Skeletal muscle cell (primary cell): ENCODE measurements at regions not wholly inside any gene's neighbourhood (a gene's known extent, or its start where the extent isn't known, plus 50 kb on each side); places are given as distances from the start of the nearest gene placed in this dataset.
"Not testable (repeated sequence)": the region's sequence is repeated elsewhere in the genome, so short reads cannot be mapped to it uniquely, and the experiment has no call there.

Source experiments
- DNase-seq: peaks from one replicate; pipeline ENCODE4 v3.0.0-alpha.2; 2010; ENCODE audit warnings: low read depth
- H3K4me3 ChIP-seq: 2 replicates; pipeline ENCODE4 v1.5.1; 2011; ENCODE audit warnings: low read depth, mild to moderate bottlenecking, control low read depth, low read length, moderate library complexity

- no peak overlapping the region for H3K4me3 ChIP-seq
- DNase-seq, result no peak
Measured at GRCh38 chr11:33533386-33534052, 167.1 kb downstream of the C11orf91 start.

GRCh38 chr11:33532720-33533385 lies 167.8 kb downstream of the C11orf91 start:
- no peak overlapping the region for H3K4me3 ChIP-seq
- DNase-seq, result no peak

GRCh38 chr11:33532257-33532656 lies 168.4 kb downstream of the C11orf91 start:
- H3K4me3 ChIP-seq, result no peak overlapping the region
- DNase-seq, result no peak

- DNase-seq, result peak; percentile 95
- H3K4me3 ChIP-seq, result no peak overlapping the region
Measured at GRCh38 chr11:33531743-33532181, 168.9 kb downstream of the C11orf91 start.

GRCh38 chr11:33530815-33531214 lies 169.8 kb downstream of the C11orf91 start:
- DNase-seq, result peak; percentile 53
- no peak overlapping the region for H3K4me3 ChIP-seq

GRCh38 chr11:33529461-33529860 lies 171.2 kb downstream of the C11orf91 start:
- DNase-seq, result no peak
- no peak overlapping the region for H3K4me3 ChIP-seq

- H3K4me3 ChIP-seq, DNase-seq: not testable (repeated sequence)
Measured at GRCh38 chr11:33527738-33528137, 172.9 kb downstream of the C11orf91 start.

- no peak overlapping the region for H3K4me3 ChIP-seq
- no peak for DNase-seq
Measured at GRCh38 chr11:33525789-33526188, 174.8 kb downstream of the C11orf91 start.

- no peak overlapping the region for H3K4me3 ChIP-seq
- no peak for DNase-seq
Measured at GRCh38 chr11:33521384-33521783, 179.2 kb downstream of the C11orf91 start.

- H3K4me3 ChIP-seq, result no peak overlapping the region
- no peak for DNase-seq
Measured at GRCh38 chr11:33520112-33520511, 180.5 kb downstream of the C11orf91 start.

- H3K4me3 ChIP-seq, result no peak overlapping the region
- DNase-seq, result peak; percentile 80
Measured at GRCh38 chr11:33515347-33515746, 185.3 kb downstream of the C11orf91 start.

GRCh38 chr11:33514079-33514925 lies 186.3 kb downstream of the C11orf91 start:
- no peak for DNase-seq
- no peak overlapping the region for H3K4me3 ChIP-seq

- H3K4me3 ChIP-seq, result no peak overlapping the region
- DNase-seq, result no peak
Measured at GRCh38 chr11:33509632-33510031, 191.0 kb downstream of the C11orf91 start.

GRCh38 chr11:33507967-33508366 lies 192.7 kb downstream of the C11orf91 start:
- peak; percentile 51 for DNase-seq

GRCh38 chr11:33507356-33507755 lies 193.3 kb downstream of the C11orf91 start:
- DNase-seq, result no peak
- no peak overlapping the region for H3K4me3 ChIP-seq

More at GRCh38 chr11:33507967-33508366, 192.7 kb downstream of the C11orf91 start:
- H3K4me3 ChIP-seq, result no peak overlapping the region

GRCh38 chr11:33505093-33505492 lies 195.5 kb downstream of the C11orf91 start:
- H3K4me3 ChIP-seq, result no peak overlapping the region
- no peak for DNase-seq

GRCh38 chr11:33500861-33501479 lies 199.7 kb downstream of the C11orf91 start:
- DNase-seq, result no peak
- no peak overlapping the region for H3K4me3 ChIP-seq

- no peak for DNase-seq
- no peak overlapping the region for H3K4me3 ChIP-seq
Measured at GRCh38 chr11:33500332-33500731, 200.3 kb downstream of the C11orf91 start.

GRCh38 chr11:33492596-33492995 lies 208.0 kb downstream of the C11orf91 start:
- DNase-seq, result no peak
- no peak overlapping the region for H3K4me3 ChIP-seq
